HEK293T (cell line): ENCODE measurements at regions not wholly inside any gene's neighbourhood (a gene's known extent, or its start where the extent isn't known, plus 50 kb on each side); places are given as distances from the start of the nearest gene placed in this dataset.

Experiments used
- CTCF ChIA-PET: fragments of 350-600 bp; formaldehyde crosslinking; extraction: SDS; loops from one replicate; lab custom pipeline; 2021; ENCODE audit warnings: antibody characterized with exemption, inconsistent platforms; lab: Yijun Ruan, JAX
- POLR2A ChIA-PET: fragments of 350-600 bp; formaldehyde crosslinking; extraction: SDS; loops from one replicate; lab custom pipeline; 2020; ENCODE audit warnings: antibody characterized with exemption, inconsistent platforms; lab: Yijun Ruan, JAX
- DNase-seq: peaks from one replicate; pipeline ENCODE4 v3.0.0; 2012; ENCODE audit warnings: mixed read lengths; ENCODE audit errors: extremely low spot score
- ARNT ChIP-seq: fragments of 450-650 bp; IDR thresholded peaks from 2 replicates; pipeline ENCODE4 v1.6.1; 2017; ENCODE audit warnings: mild to moderate bottlenecking
- BHLHE40 ChIP-seq: fragments of 450-650 bp; IDR thresholded peaks from 2 replicates; pipeline ENCODE4 v1.6.1; 2016; ENCODE audit warnings: mild to moderate bottlenecking, moderate library complexity, borderline replicate concordance
- CTBP1 ChIP-seq: fragments of 450-650 bp; IDR thresholded peaks from 2 replicates; pipeline ENCODE4 v1.6.1; 2016; ENCODE audit warnings: borderline replicate concordance
- ELF4 ChIP-seq: fragments of 450-650 bp; IDR thresholded peaks from 2 replicates; pipeline ENCODE4 v1.6.1; 2017; ENCODE audit warnings: antibody characterized with exemption
- FOXA1 ChIP-seq: fragments of 450-650 bp; IDR thresholded peaks from 2 replicates; pipeline ENCODE4 v1.6.1; 2016; ENCODE audit warnings: mild to moderate bottlenecking
- FOXK2 ChIP-seq: fragments of 450-650 bp; IDR thresholded peaks from 2 replicates; pipeline ENCODE4 v1.6.1; 2016; ENCODE audit warnings: mild to moderate bottlenecking
- FOXM1 ChIP-seq: fragments of 450-650 bp; IDR thresholded peaks from 2 replicates; pipeline ENCODE4 v1.6.1; 2017; ENCODE audit warnings: mild to moderate bottlenecking, borderline replicate concordance
- HDGF ChIP-seq: fragments of 450-650 bp; IDR thresholded peaks from 2 replicates; pipeline ENCODE4 v1.6.1; 2017; ENCODE audit warnings: antibody characterized with exemption, borderline replicate concordance
- L3MBTL2 ChIP-seq: fragments of 450-650 bp; conservative IDR thresholded peaks from 2 replicates; pipeline ENCODE4 v1.6.1; 2016; ENCODE audit warnings: mild to moderate bottlenecking
- LEF1 ChIP-seq: fragments of 450-650 bp; IDR thresholded peaks from 2 replicates; pipeline ENCODE4 v1.6.1; 2017; ENCODE audit warnings: mild to moderate bottlenecking, borderline replicate concordance
- NFRKB ChIP-seq: fragments of 450-650 bp; IDR thresholded peaks from 2 replicates; pipeline ENCODE4 v1.6.1; 2016; ENCODE audit warnings: mild to moderate bottlenecking, moderate library complexity
- SP1 ChIP-seq: fragments of 450-650 bp; IDR thresholded peaks from 2 replicates; pipeline ENCODE4 v1.6.1; 2017
- SUZ12 ChIP-seq: fragments of 450-650 bp; IDR thresholded peaks from 2 replicates; pipeline ENCODE4 v1.6.1; 2016; ENCODE audit warnings: mild to moderate bottlenecking
- TARDBP ChIP-seq: fragments of 450-650 bp; IDR thresholded peaks from 2 replicates; pipeline ENCODE4 v1.6.1; 2016
- ZNF384 ChIP-seq: fragments of 450-650 bp; IDR thresholded peaks from 2 replicates; pipeline ENCODE4 v1.6.1; 2016
- TF ChIP-seq, protein P1 (sequence below): fragments of 450-650 bp; IDR thresholded peaks from 2 replicates; pipeline ENCODE4 v1.6.1; 2016

DNA sequence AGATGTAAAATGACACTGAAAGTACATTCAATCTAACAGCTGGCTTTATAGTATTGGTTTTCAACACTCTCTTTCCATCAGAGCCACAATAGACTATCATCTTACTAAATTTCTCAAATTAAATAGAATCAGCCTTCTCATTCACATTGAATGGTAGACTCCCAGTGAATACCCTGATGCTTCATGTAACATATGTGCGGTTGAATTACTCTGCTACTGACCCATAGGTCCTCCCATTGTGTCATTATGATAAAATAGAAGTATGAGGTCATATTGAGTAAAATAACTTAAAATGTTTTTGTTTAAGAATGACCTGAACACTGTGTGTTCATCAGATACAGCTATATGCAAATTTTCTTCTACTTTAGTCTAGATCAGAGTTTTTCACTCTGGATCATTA, 75.9 kb upstream of the ADAMTSL1 start:
- ChIA-PET POLR2A (no interaction called here), CTCF (no interaction called here)
- TF ChIP-seq, protein P1, sequence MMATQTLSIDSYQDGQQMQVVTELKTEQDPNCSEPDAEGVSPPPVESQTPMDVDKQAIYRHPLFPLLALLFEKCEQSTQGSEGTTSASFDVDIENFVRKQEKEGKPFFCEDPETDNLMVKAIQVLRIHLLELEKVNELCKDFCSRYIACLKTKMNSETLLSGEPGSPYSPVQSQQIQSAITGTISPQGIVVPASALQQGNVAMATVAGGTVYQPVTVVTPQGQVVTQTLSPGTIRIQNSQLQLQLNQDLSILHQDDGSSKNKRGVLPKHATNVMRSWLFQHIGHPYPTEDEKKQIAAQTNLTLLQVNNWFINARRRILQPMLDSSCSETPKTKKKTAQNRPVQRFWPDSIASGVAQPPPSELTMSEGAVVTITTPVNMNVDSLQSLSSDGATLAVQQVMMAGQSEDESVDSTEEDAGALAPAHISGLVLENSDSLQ, result no peak
- TF ChIP-seq LEF1 (no peak), ZNF384 (no peak), NFRKB (no peak), ARNT (no peak), HDGF (no peak), CTBP1 (no peak), TARDBP (no peak), FOXM1 (no peak), SP1 (no peak), FOXA1 (no peak)

DNA sequence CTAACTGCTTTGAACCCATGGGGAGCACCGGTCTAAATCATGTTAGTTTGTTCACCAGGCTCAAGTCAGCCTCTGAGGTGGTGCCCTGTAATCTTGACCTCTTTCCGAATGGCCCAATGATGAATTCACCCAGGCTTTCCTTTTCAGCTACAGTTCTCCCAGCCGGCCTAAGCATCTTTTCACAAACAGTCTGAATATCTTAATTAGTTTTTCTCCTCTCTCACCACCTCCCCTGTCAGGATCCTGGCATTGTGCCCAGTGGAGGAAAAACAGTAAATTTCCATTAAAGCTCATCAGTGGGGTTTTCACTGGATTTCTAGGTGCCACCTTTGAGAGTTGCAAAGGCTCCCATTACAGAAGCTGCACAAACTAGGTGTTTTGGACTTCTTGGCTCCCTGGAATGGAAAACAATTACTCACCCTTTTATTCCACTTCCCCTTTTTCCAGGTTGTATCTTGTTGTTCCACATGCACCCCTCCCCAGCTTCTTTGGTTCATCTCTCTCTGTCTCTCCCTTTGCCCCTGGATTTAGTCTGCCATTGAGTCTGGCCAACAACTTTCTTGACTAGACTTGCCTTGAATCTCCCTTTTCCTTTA, 69.4 kb upstream of the ADAMTSL1 start:
- ChIA-PET POLR2A (no interaction called here), CTCF (interaction anchor here (0.6 kb wide), 1 partner anchor 25 kb away, joined by 3 read pairs; no protein-coding TSS in a partner anchor)
- no peak for DNase-seq
- TF ChIP-seq LEF1 (no peak), SP1 (no peak), FOXA1 (no peak), ARNT (no peak), SUZ12 (no peak), NFRKB (no peak), CTBP1 (no peak)

More for the DNA sequence above, 75.9 kb upstream of the ADAMTSL1 start:
- DNase-seq, result no peak

DNA sequence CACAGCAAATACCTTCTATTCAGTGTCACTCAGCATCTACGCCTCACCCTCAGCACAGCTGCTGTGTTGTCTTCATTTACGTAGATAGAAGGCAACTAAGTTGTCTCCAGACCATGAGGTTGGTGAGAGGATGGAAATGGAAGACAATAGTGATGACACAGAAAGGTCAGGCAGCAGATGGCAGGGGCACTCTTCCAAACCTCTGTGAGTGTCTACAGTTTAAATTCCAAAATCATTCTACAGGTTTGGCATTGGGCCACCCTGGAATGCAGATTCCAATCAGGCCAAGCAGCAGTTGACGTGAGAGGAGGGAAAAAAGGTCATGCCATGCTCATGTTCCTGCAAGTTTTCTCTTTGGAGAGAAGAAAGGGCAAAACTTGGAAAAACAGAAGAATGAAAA, 68.7 kb upstream of the ADAMTSL1 start:
- no peak for TF ChIP-seq SP1
- no peak for TF ChIP-seq CTBP1
- ChIA-PET CTCF (no interaction called here), POLR2A (no interaction called here)
- no peak for DNase-seq

DNA sequence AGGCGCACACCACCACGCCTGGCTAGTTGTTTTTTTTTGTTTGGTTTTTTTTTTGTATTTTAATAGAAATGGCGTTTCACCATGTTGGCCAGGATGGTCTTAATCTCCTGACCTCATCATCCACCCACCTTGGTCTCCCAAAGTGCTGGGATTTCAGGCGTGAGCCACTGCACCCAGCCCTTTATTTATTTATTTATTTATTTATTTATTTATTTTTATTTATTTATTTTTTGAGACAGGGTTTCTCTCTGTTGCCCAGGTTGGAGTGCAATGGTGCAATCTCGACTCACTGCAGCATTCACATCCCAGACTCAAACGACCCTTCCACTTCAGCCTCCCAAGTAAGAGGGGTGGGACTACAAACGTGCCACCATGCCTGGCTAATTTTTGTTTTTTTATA, 63.0 kb upstream of the ADAMTSL1 start:
- no peak for DNase-seq
- POLR2A ChIA-PET, result no interaction called here
- TF ChIP-seq CTBP1, result no peak
- no peak for TF ChIP-seq NFRKB
- TF ChIP-seq SUZ12, result no peak
- TF ChIP-seq, protein P1, result no peak
- TF ChIP-seq FOXM1, result no peak
- CTCF ChIA-PET, result no interaction called here

DNA sequence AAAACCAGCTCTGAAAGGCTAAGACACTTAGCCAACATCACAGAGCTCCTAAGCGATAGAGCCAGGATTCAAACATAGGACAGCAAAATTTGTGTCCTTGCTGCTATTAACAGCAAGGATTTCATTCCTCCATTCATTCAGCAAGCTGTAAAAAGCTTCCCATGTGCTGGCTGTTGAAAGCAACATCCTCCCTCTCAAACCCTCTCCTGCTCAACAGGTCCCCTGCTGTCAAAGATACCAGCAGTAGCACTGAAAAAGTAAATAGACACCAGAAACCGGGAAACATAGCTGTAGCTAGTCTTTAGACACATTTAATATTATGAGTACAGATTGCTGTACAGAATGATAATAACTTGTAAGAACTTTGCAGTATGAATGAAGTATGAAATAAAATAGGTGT, 52.6 kb upstream of the ADAMTSL1 start:
- CTCF ChIA-PET, result no interaction called here

DNA sequence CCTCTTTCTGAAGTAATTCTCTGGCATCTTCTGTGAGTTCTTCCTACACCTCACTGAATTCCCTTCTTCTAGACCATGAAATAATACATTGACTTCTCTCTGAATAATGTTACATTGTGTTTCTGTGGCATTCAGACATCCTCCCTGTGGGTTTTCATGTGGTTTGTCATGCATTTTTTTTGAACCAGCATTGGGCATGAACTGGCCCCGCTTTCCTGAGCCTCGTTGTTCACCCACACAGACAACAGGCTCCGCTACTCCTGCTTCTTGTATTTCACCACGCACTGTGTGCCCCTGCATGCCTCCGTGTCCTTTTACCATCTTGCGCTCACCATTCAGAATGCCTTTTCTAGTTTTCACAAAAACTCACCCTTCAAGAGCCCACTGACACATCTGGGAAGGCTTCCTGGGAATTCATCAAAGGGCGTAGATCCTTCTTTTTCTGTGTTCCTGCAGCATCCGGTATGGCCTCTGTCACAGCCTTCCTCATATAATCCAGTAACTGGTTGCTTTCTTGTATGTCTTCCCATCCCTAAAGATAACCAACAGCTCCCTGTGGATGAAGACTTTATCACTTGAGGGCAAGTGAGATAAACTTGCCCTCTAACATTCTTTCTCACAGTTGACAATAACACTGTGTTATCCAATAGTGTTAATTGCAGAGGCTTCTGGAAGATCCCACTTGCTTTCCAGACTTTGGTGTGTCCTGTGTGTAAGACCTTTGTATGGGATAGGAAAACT, 51.5 kb upstream of the ADAMTSL1 start:
- no peak for DNase-seq
- CTCF ChIA-PET, result no interaction called here
- POLR2A ChIA-PET, result no interaction called here
- TF ChIP-seq ELF4, result no peak
- TF ChIP-seq ZNF384, result no peak
- TF ChIP-seq HDGF, result no peak
- TF ChIP-seq L3MBTL2, result no peak
- no peak for TF ChIP-seq FOXM1
- TF ChIP-seq, protein P1, result no peak
- no peak for TF ChIP-seq FOXA1
- no peak for TF ChIP-seq ARNT
- no peak for TF ChIP-seq LEF1
- TF ChIP-seq CTBP1, result no peak
- no peak for TF ChIP-seq BHLHE40
- no peak for TF ChIP-seq FOXK2
- no peak for TF ChIP-seq SUZ12
- no peak for TF ChIP-seq SP1
- TF ChIP-seq NFRKB, result no peak
- no peak for TF ChIP-seq TARDBP

More for the DNA sequence above, 52.6 kb upstream of the ADAMTSL1 start:
- POLR2A ChIA-PET, result no interaction called here
- TF ChIP-seq L3MBTL2 (peak; percentile 27; the same call in 1 of the 2 replicates), BHLHE40 (no peak)
- no peak for DNase-seq
